Stimulated activated CD4-positive, alpha-beta T cell treated with anti-CD3 and anti-CD28 coated beads, Interleukin-12 subunit alpha, Interleukin-12 subunit beta, amount 100 ng/mL, for 4 hours (primary cell): ENCODE measurements at regions not wholly inside any gene's neighbourhood (a gene's known extent, or its start where the extent isn't known, plus 50 kb on each side); places are given as distances from the start of the nearest gene placed in this dataset.

Experiments
- DNase-seq: peaks from one replicate; pipeline ENCODE4 v3.0.0-alpha.2; 2020

GRCh38 chr9:89725271-89725670, 120.5 kb downstream of the GADD45G start:
- no peak for DNase-seq

- DNase-seq, result no peak
Observed at GRCh38 chr9:89729954-89730530, 125.2 kb downstream of the GADD45G start.

- no peak for DNase-seq
Observed at GRCh38 chr9:89730715-89731114, 125.9 kb downstream of the GADD45G start.

- DNase-seq, result no peak
Observed at GRCh38 chr9:89731262-89732182, 126.7 kb downstream of the GADD45G start.

GRCh38 chr9:89732295-89732938, 127.6 kb downstream of the GADD45G start:
- DNase-seq, result no peak

GRCh38 chr9:89732939-89733324, 128.1 kb downstream of the GADD45G start:
- DNase-seq, result no peak

- DNase-seq, result no peak
Observed at GRCh38 chr9:89734600-89735041, 129.8 kb downstream of the GADD45G start.

- DNase-seq, result no peak
Observed at GRCh38 chr9:89738137-89738932, 133.5 kb downstream of the GADD45G start.

GRCh38 chr9:89739511-89739910, 134.7 kb downstream of the GADD45G start:
- no peak for DNase-seq

GRCh38 chr9:89739916-89740315, 135.1 kb downstream of the GADD45G start:
- no peak for DNase-seq

GRCh38 chr9:89740722-89741121, 135.9 kb downstream of the GADD45G start:
- no peak for DNase-seq

- DNase-seq, result no peak
Observed at GRCh38 chr9:89742660-89743059, 137.8 kb downstream of the GADD45G start.

GRCh38 chr9:89743216-89743572, 138.4 kb downstream of the GADD45G start:
- no peak for DNase-seq

GRCh38 chr9:89743573-89744254, 138.9 kb downstream of the GADD45G start:
- peak; percentile 11 for DNase-seq

- no peak for DNase-seq
Observed at GRCh38 chr9:89744255-89744648, 139.4 kb downstream of the GADD45G start.

- DNase-seq, result no peak
Observed at GRCh38 chr9:89744730-89745129, 139.9 kb downstream of the GADD45G start.

GRCh38 chr9:89745601-89746376, 141.0 kb downstream of the GADD45G start:
- no peak for DNase-seq

- DNase-seq, result no peak
Observed at GRCh38 chr9:89746385-89747116, 141.7 kb downstream of the GADD45G start.

GRCh38 chr9:89747596-89747995, 142.8 kb downstream of the GADD45G start:
- DNase-seq, result no peak

- DNase-seq, result no peak
Observed at GRCh38 chr9:89748021-89748670, 143.3 kb downstream of the GADD45G start.
